ENCODE measurements at regions not wholly inside any gene's neighbourhood (a gene's known extent, or its start where the extent isn't known, plus 50 kb on each side); places are given as distances from the start of the nearest gene placed in this dataset.

- Histone ChIP-seq H3K18ac (ENCODE audit: low read length) (peak overlapping the region; percentile 2), H4K8ac (ENCODE audit: low read depth, low read length) (peak overlapping the region; percentile 87), H2BK12ac (ENCODE audit: low read length) (no peak overlapping the region), H2AFZ (ENCODE audit: low read length) (no peak overlapping the region), H2BK120ac (ENCODE audit: low read depth, low read length) (no peak overlapping the region), H3K79me1 (ENCODE audit: low read depth, low read length) (no peaks in the 10 kb centered on the region), H3K4me2 (ENCODE audit: insufficient read depth, low read length, poor library complexity, severe bottlenecking) (no peak overlapping the region), H2BK5ac (ENCODE audit: low read length) (no peak overlapping the region), H3K4me3 (ENCODE audit: low read length in 2 of 2) (peak overlapping the region in 1 of 2 donors; percentile 62), H3K9ac (ENCODE audit: low read depth, low read length, poor library complexity) (no peak overlapping the region), H3K27ac (replicated peaks; ENCODE audit: low read length) (no peak overlapping the region), H3K4ac (ENCODE audit: low read length) (no peak overlapping the region), H3K27me3 (ENCODE audit: control insufficient read depth in 3 of 3, insufficient read depth in 3 of 3, low read depth in 1 of 3, low read length in 3 of 3) (peaks cover 0 to 3% (median 0%) of the 10 kb centered on the region in 3 experiments), H3K23ac (ENCODE audit: low read depth, low read length, poor library complexity) (peak overlapping the region; percentile 51), H3K4me1 (ENCODE audit: control insufficient read depth in 2 of 2, insufficient read depth in 1 of 2, low read depth in 1 of 2, low read length in 2 of 2) (peaks cover 0 to 2% of the 10 kb centered on the region in 2 donors), H4K91ac (ENCODE audit: low read depth, low read length, poor library complexity) (peak overlapping the region; percentile 9), H2BK15ac (ENCODE audit: low read length) (no peak overlapping the region), H3K36me3 (replicated peaks in 1 of 2; ENCODE audit: control insufficient read depth in 2 of 2, insufficient read depth in 2 of 2, low read length in 2 of 2) (no peaks in the 10 kb centered on the region), H2AK5ac (ENCODE audit: low read depth, low read length) (no peak overlapping the region), H3K9me3 (replicated peaks in 1 of 2; ENCODE audit: control insufficient read depth in 2 of 2, insufficient read depth in 1 of 2, low read depth in 1 of 2, low read length in 2 of 2) (no peaks in the 10 kb centered on the region), H3K14ac (ENCODE audit: low read length) (no peak overlapping the region)
- DNase-seq (ENCODE audit: low spot score): no peak
- 100% methylated on average over 15 of the region's 22 CpGs; no CpG with 5 or more reads in 1 of the 2 donors for WGBS, 2 donors (ENCODE audit: extremely low coverage in 2 of 2, insufficient read length in 2 of 2, insufficient replicate concordance in 1 of 2)
Observed at GRCh38 chr19:29420482-29421195, 105.2 kb upstream of the VSTM2B start.

- Histone ChIP-seq H2BK15ac (ENCODE audit: low read length) (no peak overlapping the region), H3K4me1 (ENCODE audit: control insufficient read depth in 2 of 2, insufficient read depth in 1 of 2, low read depth in 1 of 2, low read length in 2 of 2) (peaks cover 0 to 2% of the 10 kb centered on the region in 2 donors), H4K91ac (ENCODE audit: low read depth, low read length, poor library complexity) (no peak overlapping the region), H3K79me1 (ENCODE audit: low read depth, low read length) (no peaks in the 10 kb centered on the region), H3K18ac (ENCODE audit: low read length) (no peak overlapping the region), H3K27me3 (ENCODE audit: control insufficient read depth in 3 of 3, insufficient read depth in 3 of 3, low read depth in 1 of 3, low read length in 3 of 3) (peaks cover 0 to 3% (median 0%) of the 10 kb centered on the region in 3 experiments), H3K4me3 (ENCODE audit: low read length in 2 of 2) (no peak overlapping the region), H3K9ac (ENCODE audit: low read depth, low read length, poor library complexity) (no peak overlapping the region), H3K27ac (replicated peaks; ENCODE audit: low read length) (no peak overlapping the region), H2BK5ac (ENCODE audit: low read length) (no peak overlapping the region), H3K14ac (ENCODE audit: low read length) (no peak overlapping the region), H2BK120ac (ENCODE audit: low read depth, low read length) (no peak overlapping the region), H3K4me2 (ENCODE audit: insufficient read depth, low read length, poor library complexity, severe bottlenecking) (no peak overlapping the region), H2BK12ac (ENCODE audit: low read length) (no peak overlapping the region), H3K4ac (ENCODE audit: low read length) (no peak overlapping the region), H4K8ac (ENCODE audit: low read depth, low read length) (no peak overlapping the region), H2AFZ (ENCODE audit: low read length) (no peak overlapping the region), H3K36me3 (replicated peaks in 1 of 2; ENCODE audit: control insufficient read depth in 2 of 2, insufficient read depth in 2 of 2, low read length in 2 of 2) (no peaks in the 10 kb centered on the region), H3K9me3 (replicated peaks in 1 of 2; ENCODE audit: control insufficient read depth in 2 of 2, insufficient read depth in 1 of 2, low read depth in 1 of 2, low read length in 2 of 2) (peaks cover 0 to 2% of the 10 kb centered on the region in 2 donors), H2AK5ac (ENCODE audit: low read depth, low read length) (no peak overlapping the region), H3K23ac (ENCODE audit: low read depth, low read length, poor library complexity) (no peak overlapping the region)
- DNase-seq (ENCODE audit: low spot score): no peak
- WGBS, 2 donors (ENCODE audit: extremely low coverage in 2 of 2, insufficient read length in 2 of 2, insufficient replicate concordance in 1 of 2): no CpG with 5 or more reads among the region's 11 CpGs
Observed at GRCh38 chr19:29421196-29421545, 104.6 kb upstream of the VSTM2B start.

- H3K27me3 ChIP-seq (ENCODE audit: control insufficient read depth in 3 of 3, insufficient read depth in 3 of 3, low read depth in 1 of 3, low read length in 3 of 3): peaks cover 0 to 3% (median 0%) of the 10 kb centered on the region in 3 experiments
- no peaks in the 10 kb centered on the region for H3K36me3 ChIP-seq (replicated peaks in 1 of 2; ENCODE audit: control insufficient read depth in 2 of 2, insufficient read depth in 2 of 2, low read length in 2 of 2)
- H2BK12ac ChIP-seq (ENCODE audit: low read length): no peak overlapping the region
- H3K27ac ChIP-seq (replicated peaks; ENCODE audit: low read length): no peak overlapping the region
- no peak overlapping the region for H2AFZ ChIP-seq (ENCODE audit: low read length)
- H3K23ac ChIP-seq (ENCODE audit: low read depth, low read length, poor library complexity): no peak overlapping the region
- H3K4me2 ChIP-seq (ENCODE audit: insufficient read depth, low read length, poor library complexity, severe bottlenecking): no peak overlapping the region
- H2BK5ac ChIP-seq (ENCODE audit: low read length): no peak overlapping the region
- H3K4ac ChIP-seq (ENCODE audit: low read length): no peak overlapping the region
- H3K9me3 ChIP-seq (replicated peaks in 1 of 2; ENCODE audit: control insufficient read depth in 2 of 2, insufficient read depth in 1 of 2, low read depth in 1 of 2, low read length in 2 of 2): peaks cover 0 to 4% of the 10 kb centered on the region in 2 donors
- H3K9ac ChIP-seq (ENCODE audit: low read depth, low read length, poor library complexity): no peak overlapping the region
- H3K4me3 ChIP-seq (ENCODE audit: low read length in 2 of 2): no peak overlapping the region
- H3K18ac ChIP-seq (ENCODE audit: low read length): no peak overlapping the region
- H3K4me1 ChIP-seq (ENCODE audit: control insufficient read depth in 2 of 2, insufficient read depth in 1 of 2, low read depth in 1 of 2, low read length in 2 of 2): peaks cover 0 to 2% of the 10 kb centered on the region in 2 donors
- DNase-seq (ENCODE audit: low spot score): no peak
- H2AK5ac ChIP-seq (ENCODE audit: low read depth, low read length): no peak overlapping the region
- WGBS, 2 donors (ENCODE audit: extremely low coverage in 2 of 2, insufficient read length in 2 of 2, insufficient replicate concordance in 1 of 2): no CpG with 5 or more reads among the region's 7 CpGs
- H4K8ac ChIP-seq (ENCODE audit: low read depth, low read length): no peak overlapping the region
- no peak overlapping the region for H2BK15ac ChIP-seq (ENCODE audit: low read length)
- no peaks in the 10 kb centered on the region for H3K79me1 ChIP-seq (ENCODE audit: low read depth, low read length)
- no peak overlapping the region for H2BK120ac ChIP-seq (ENCODE audit: low read depth, low read length)
- H4K91ac ChIP-seq (ENCODE audit: low read depth, low read length, poor library complexity): no peak overlapping the region
- no peak overlapping the region for H3K14ac ChIP-seq (ENCODE audit: low read length)
Observed at GRCh38 chr19:29422047-29422446, 103.7 kb upstream of the VSTM2B start.

- Histone ChIP-seq H3K4me1 (ENCODE audit: control insufficient read depth in 2 of 2, insufficient read depth in 1 of 2, low read depth in 1 of 2, low read length in 2 of 2) (peaks cover 0 to 2% of the 10 kb centered on the region in 2 donors), H3K23ac (ENCODE audit: low read depth, low read length, poor library complexity) (no peak overlapping the region), H2AK5ac (ENCODE audit: low read depth, low read length) (no peak overlapping the region), H2AFZ (ENCODE audit: low read length) (no peak overlapping the region), H4K91ac (ENCODE audit: low read depth, low read length, poor library complexity) (no peak overlapping the region), H3K9ac (ENCODE audit: low read depth, low read length, poor library complexity) (no peak overlapping the region), H4K8ac (ENCODE audit: low read depth, low read length) (no peak overlapping the region), H3K9me3 (replicated peaks in 1 of 2; ENCODE audit: control insufficient read depth in 2 of 2, insufficient read depth in 1 of 2, low read depth in 1 of 2, low read length in 2 of 2) (peaks cover 0 to 9% of the 10 kb centered on the region in 2 donors), H3K36me3 (replicated peaks in 1 of 2; ENCODE audit: control insufficient read depth in 2 of 2, insufficient read depth in 2 of 2, low read length in 2 of 2) (no peaks in the 10 kb centered on the region), H2BK5ac (ENCODE audit: low read length) (no peak overlapping the region), H3K4ac (ENCODE audit: low read length) (no peak overlapping the region), H3K79me1 (ENCODE audit: low read depth, low read length) (no peaks in the 10 kb centered on the region), H2BK15ac (ENCODE audit: low read length) (no peak overlapping the region), H3K4me3 (ENCODE audit: low read length in 2 of 2) (no peak overlapping the region), H3K18ac (ENCODE audit: low read length) (no peak overlapping the region), H3K27ac (replicated peaks; ENCODE audit: low read length) (no peak overlapping the region), H3K4me2 (ENCODE audit: insufficient read depth, low read length, poor library complexity, severe bottlenecking) (no peak overlapping the region), H2BK120ac (ENCODE audit: low read depth, low read length) (no peak overlapping the region), H3K14ac (ENCODE audit: low read length) (no peak overlapping the region), H3K27me3 (ENCODE audit: control insufficient read depth in 3 of 3, insufficient read depth in 3 of 3, low read depth in 1 of 3, low read length in 3 of 3) (peaks cover 0 to under 1% (median 0%) of the 10 kb centered on the region in 3 experiments), H2BK12ac (ENCODE audit: low read length) (no peak overlapping the region)
- WGBS, 2 donors (ENCODE audit: extremely low coverage in 2 of 2, insufficient read length in 2 of 2, insufficient replicate concordance in 1 of 2): no CpG with 5 or more reads among the region's 5 CpGs
- DNase-seq (ENCODE audit: low spot score): no peak
Observed at GRCh38 chr19:29422486-29423085, 103.2 kb upstream of the VSTM2B start.

Data from neuronal stem cell (in vitro differentiated cells).